Upper lobe of right lung (tissue), 1 donor: ENCODE measurements at regions not wholly inside any gene's neighbourhood (a gene's known extent, or its start where the extent isn't known, plus 50 kb on each side); places are given as distances from the start of the nearest gene placed in this dataset.

ENCODE experiments used
- ATAC-seq: fragments of 200-7000 bp; cut with Tn5 transposase; one replicate; pipeline ENCODE4 v1.9.1; 2020; ENCODE audit warnings: mild to moderate bottlenecking, moderate library complexity
- DNase-seq: peaks from one replicate; pipeline ENCODE4 v3.0.0-alpha.2; 2020
- H3K27ac ChIP-seq: fragments of 200-600 bp; one replicate; pipeline ENCODE4 v1.8.0; 2022
- H3K27me3 ChIP-seq: fragments of 200-600 bp; one replicate; pipeline ENCODE4 v1.8.0; 2022; ENCODE audit warnings: mild to moderate bottlenecking
- H3K36me3 ChIP-seq: fragments of 200-600 bp; one replicate; pipeline ENCODE4 v1.8.0; 2022
- H3K4me1 ChIP-seq: fragments of 200-600 bp; one replicate; pipeline ENCODE4 v1.8.0; 2022
- H3K4me3 ChIP-seq: fragments of 200-600 bp; one replicate; pipeline ENCODE4 v1.8.0; 2022; ENCODE audit warnings: mild to moderate bottlenecking
- H3K9me3 ChIP-seq: fragments of 200-600 bp; one replicate; pipeline ENCODE4 v1.8.0; 2022
- intact Hi-C: fragments of 100-400 bp; cut with DNase I; formaldehyde crosslinking; loops from one replicate; pipeline ENCODE4 v1.11.0; 2022
- TF ChIP-seq, protein P1 (sequence below): fragments of 200-600 bp; IDR thresholded peaks from one replicate; pipeline ENCODE4 v1.8.0; 2022; ENCODE audit warnings: antibody characterized with exemption
- donor health status: DM: no; HTN: yes; CAD: no; lungs with severe emphysema.

DNA sequence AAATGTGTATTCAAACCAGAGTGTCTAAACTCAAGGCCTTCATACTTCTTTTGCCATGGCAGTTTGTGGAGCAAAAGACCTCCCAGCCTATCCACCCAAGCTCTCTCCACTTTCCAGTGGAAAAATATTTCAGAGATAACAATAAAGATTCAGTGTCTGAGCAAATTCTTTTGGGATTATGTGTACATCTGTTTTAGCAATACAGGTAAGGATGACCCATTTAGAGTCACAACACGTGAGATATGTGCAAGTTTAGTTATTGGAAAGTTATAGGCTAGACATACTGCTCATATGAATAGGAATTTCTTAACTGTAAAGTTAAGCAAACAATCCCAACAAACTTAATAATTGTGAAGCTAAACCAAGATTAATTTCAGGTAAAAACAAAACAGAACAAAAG lies 174.5 kb upstream of the LRIG1 start:
- intact Hi-C loops: no loop called here
- no peaks in the 10 kb centered on the region for H3K36me3 ChIP-seq
- H3K27ac ChIP-seq: no peak overlapping the region
- no peak for ATAC-seq
- H3K9me3 ChIP-seq: no peaks in the 10 kb centered on the region
- DNase-seq: no peak
- TF ChIP-seq, protein P1, sequence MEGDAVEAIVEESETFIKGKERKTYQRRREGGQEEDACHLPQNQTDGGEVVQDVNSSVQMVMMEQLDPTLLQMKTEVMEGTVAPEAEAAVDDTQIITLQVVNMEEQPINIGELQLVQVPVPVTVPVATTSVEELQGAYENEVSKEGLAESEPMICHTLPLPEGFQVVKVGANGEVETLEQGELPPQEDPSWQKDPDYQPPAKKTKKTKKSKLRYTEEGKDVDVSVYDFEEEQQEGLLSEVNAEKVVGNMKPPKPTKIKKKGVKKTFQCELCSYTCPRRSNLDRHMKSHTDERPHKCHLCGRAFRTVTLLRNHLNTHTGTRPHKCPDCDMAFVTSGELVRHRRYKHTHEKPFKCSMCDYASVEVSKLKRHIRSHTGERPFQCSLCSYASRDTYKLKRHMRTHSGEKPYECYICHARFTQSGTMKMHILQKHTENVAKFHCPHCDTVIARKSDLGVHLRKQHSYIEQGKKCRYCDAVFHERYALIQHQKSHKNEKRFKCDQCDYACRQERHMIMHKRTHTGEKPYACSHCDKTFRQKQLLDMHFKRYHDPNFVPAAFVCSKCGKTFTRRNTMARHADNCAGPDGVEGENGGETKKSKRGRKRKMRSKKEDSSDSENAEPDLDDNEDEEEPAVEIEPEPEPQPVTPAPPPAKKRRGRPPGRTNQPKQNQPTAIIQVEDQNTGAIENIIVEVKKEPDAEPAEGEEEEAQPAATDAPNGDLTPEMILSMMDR: no peak
- no peaks in the 10 kb centered on the region for H3K4me1 ChIP-seq
- H3K27me3 ChIP-seq: no peaks in the 10 kb centered on the region
- H3K4me3 ChIP-seq: no peak overlapping the region

DNA sequence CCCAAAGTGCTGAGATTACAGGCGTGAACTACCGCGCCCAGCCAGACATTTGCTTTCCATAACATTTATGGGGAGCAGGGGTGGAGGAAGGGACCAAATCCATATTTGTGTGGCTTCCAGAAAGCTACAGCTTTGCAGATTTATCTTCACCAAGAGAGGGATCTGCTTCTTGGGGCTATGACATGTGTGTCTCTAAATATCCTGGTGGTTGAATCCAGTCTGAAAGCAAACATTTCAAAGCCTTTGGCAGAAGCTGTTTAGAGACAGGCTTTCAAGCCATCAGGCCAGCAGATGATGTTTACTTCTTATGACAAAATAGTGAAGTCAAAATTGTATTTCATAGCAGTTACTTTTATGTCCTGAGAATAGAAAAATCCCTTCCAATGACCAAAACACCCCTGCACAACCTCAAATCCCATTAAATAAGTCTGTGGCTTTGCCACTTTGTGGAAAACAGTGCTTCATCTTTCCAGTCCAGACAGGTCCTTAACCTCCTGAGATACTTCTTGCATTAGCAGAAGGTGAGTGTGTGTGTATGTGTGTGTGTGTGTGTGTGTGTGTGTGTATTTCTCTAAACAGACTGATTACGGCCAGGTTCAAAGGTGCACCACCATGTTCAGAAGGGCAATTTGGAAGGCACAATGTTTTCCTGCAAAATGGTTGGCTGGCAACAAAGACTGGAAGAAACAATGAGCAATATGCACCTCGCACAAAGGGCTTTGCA lies 191.4 kb upstream of the LRIG1 start:
- H3K27ac ChIP-seq: no peak overlapping the region
- H3K27me3 ChIP-seq: no peaks in the 10 kb centered on the region
- no peak for ATAC-seq
- DNase-seq: no peak
- intact Hi-C loops: no loop called here
- H3K4me1 ChIP-seq: no peaks in the 10 kb centered on the region
- H3K9me3 ChIP-seq: no peaks in the 10 kb centered on the region
- H3K36me3 ChIP-seq: no peaks in the 10 kb centered on the region
- TF ChIP-seq, protein P1: no peak
- H3K4me3 ChIP-seq: no peak overlapping the region

- intact Hi-C loops: no loop called here
- Histone ChIP-seq H3K27ac (no peak overlapping the region), H3K27me3 (no peaks in the 10 kb centered on the region), H3K4me1 (no peaks in the 10 kb centered on the region), H3K4me3 (no peak overlapping the region), H3K36me3 (no peaks in the 10 kb centered on the region), H3K9me3 (no peaks in the 10 kb centered on the region)
- ATAC-seq (no peak), DNase-seq (no peak)
- TF ChIP-seq, protein P1: no peak
Measured at GRCh38 chr3:66692766-66693150, 191.9 kb upstream of the LRIG1 start.

- intact Hi-C loops: no loop called here
- Histone ChIP-seq H3K27ac (no peak overlapping the region), H3K36me3 (no peaks in the 10 kb centered on the region), H3K27me3 (no peaks in the 10 kb centered on the region), H3K4me1 (no peaks in the 10 kb centered on the region), H3K4me3 (no peak overlapping the region), H3K9me3 (no peaks in the 10 kb centered on the region)
- TF ChIP-seq, protein P1: no peak
- ATAC-seq (no peak), DNase-seq (no peak)
Measured at GRCh38 chr3:66693461-66694031, 192.7 kb upstream of the LRIG1 start.

- no peak for ATAC-seq
- Histone ChIP-seq H3K27ac (no peak overlapping the region), H3K27me3 (no peaks in the 10 kb centered on the region), H3K4me1 (no peaks in the 10 kb centered on the region), H3K36me3 (no peaks in the 10 kb centered on the region), H3K9me3 (no peaks in the 10 kb centered on the region), H3K4me3 (no peak overlapping the region)
- TF ChIP-seq, protein P1: no peak
- intact Hi-C loops: no loop called here
- no peak for DNase-seq
Measured at GRCh38 chr3:66702126-66702525, 201.3 kb upstream of the LRIG1 start.

DNA sequence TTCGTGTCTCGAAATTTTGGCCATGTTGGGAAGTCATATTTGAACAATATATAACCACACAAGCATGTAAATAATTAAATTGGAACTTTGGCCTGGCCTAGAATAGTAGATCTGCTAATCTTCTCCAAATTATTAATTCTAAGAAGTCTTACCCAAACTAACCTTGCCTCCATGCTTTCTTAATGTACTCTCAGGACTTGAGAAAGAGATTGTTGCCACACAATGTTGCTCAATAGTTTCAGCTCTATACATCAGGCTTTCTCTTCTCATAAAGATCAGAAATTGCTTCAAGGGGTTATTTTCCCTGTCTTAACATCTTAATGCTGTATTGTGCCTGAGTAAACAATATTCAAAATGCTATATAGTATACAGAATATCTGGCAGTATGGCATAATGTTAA lies 202.7 kb upstream of the LRIG1 start:
- Histone ChIP-seq H3K4me1 (no peaks in the 10 kb centered on the region), H3K36me3 (no peaks in the 10 kb centered on the region), H3K4me3 (no peak overlapping the region), H3K9me3 (no peaks in the 10 kb centered on the region), H3K27ac (no peak overlapping the region), H3K27me3 (no peaks in the 10 kb centered on the region)
- DNase-seq (no peak), ATAC-seq (no peak)
- intact Hi-C loops: no loop called here
- TF ChIP-seq, protein P1: no peak
